K562 (cell line): ENCODE measurements at regions not wholly inside any gene's neighbourhood (a gene's known extent, or its start where the extent isn't known, plus 50 kb on each side); places are given as distances from the start of the nearest gene placed in this dataset.

ENCODE experiments used
- ATAC-seq: fragments of 200-7000 bp; cut with Tn5 transposase; 3 replicates; pipeline ENCODE4 v1.9.1; 2020; ENCODE audit warnings: moderate library complexity
- BruUV-seq: library from RNA; stranded (reverse); fragments of 400-500 nt; replicated peaks from 2 replicates; lab custom pipeline; 2021; lab: Mats Ljungman, UMichigan
- CTCF ChIA-PET: fragments of 300-600 bp; formaldehyde crosslinking; extraction: SDS; loops from one replicate; lab custom pipeline; 2021; ENCODE audit warnings: low intra/inter-chr PET ratio; lab: Yijun Ruan, JAX
- POLR2A ChIA-PET: fragments of 300-600, 350-650 bp; sonication (Branson Sonifier 250); formaldehyde crosslinking; extraction: SDS; loops from one replicate; lab custom pipeline; 2021; ENCODE audit warnings: antibody characterized with exemption, inconsistent platforms; lab: Yijun Ruan, JAX
- DNase-seq, 4 experiments: peaks; one replicate each; pipeline versions ENCODE4 v3.0.0 to v3.0.0-alpha.2; 2011 to 2018; ENCODE audit warnings: low spot score in 3 of 4, mixed read lengths in 3 of 4; ENCODE audit errors: extremely low read depth in 1 of 4
- FAIRE-seq: peaks from 2 replicates; lab custom pipeline; 2011; peaks lifted over from hg19 to GRCh38; lab: Jason Lieb, UNC
- H2AFZ ChIP-seq: 2 replicates; pipeline ENCODE4 v1.6.0; 2011; ENCODE audit warnings: low read depth, low read length, control low read depth, inconsistent platforms
- H3K27ac ChIP-seq: fragments of 200-600 bp; 3 replicates; pipeline ENCODE4 v1.8.0; 2011; ENCODE audit warnings: low read depth, mild to moderate bottlenecking, control low read depth, inconsistent platforms, low read length, moderate library complexity, mixed read lengths; ENCODE audit errors: extremely low read depth
- H3K27me3 ChIP-seq, 2 experiments: fragments of 300-600 bp in 1 of 2; 2 replicates in 1 of 2; 3 replicates in 1 of 2; pipeline versions ENCODE4 v1.6.0 to v1.8.0; 2011; ENCODE audit warnings: inconsistent platforms in 2 of 2, low read length in 2 of 2, mild to moderate bottlenecking in 1 of 2, mixed read lengths in 1 of 2, moderate library complexity in 1 of 2; ENCODE audit not compliant: control insufficient read depth in 2 of 2, insufficient read depth in 2 of 2
- H3K36me3 ChIP-seq: fragments of 300-600 bp; 3 replicates; pipeline ENCODE4 v1.8.0; 2011; ENCODE audit warnings: mild to moderate bottlenecking, low read length, inconsistent platforms; ENCODE audit not compliant: control insufficient read depth, insufficient read depth
- H3K4me1 ChIP-seq, 2 experiments: fragments of 200-600 bp in 1 of 2; replicated peaks in 1 of 2; 2 replicates in 1 of 2; 3 replicates in 1 of 2; pipeline versions ENCODE4 v1.5.1 to v1.8.0; 2011; ENCODE audit warnings: inconsistent platforms in 2 of 2, low read length in 2 of 2, mild to moderate bottlenecking in 1 of 2, mixed read lengths in 1 of 2, moderate library complexity in 1 of 2; ENCODE audit not compliant: control insufficient read depth in 2 of 2, insufficient read depth in 2 of 2
- H3K4me2 ChIP-seq: 2 replicates; pipeline ENCODE4 v1.6.1; 2011; ENCODE audit warnings: low read length, control low read depth, inconsistent platforms, mixed read lengths; ENCODE audit not compliant: insufficient read depth
- H3K4me3 ChIP-seq: fragments of 200-600 bp; sonication (generic), shearing (Covaris generic); 2 replicates; pipeline ENCODE4 v1.5.1; 2016; ENCODE audit warnings: control low read depth, inconsistent platforms
- H3K79me2 ChIP-seq: fragments of 200-600 bp; 3 replicates; pipeline ENCODE4 v1.8.0; 2011; ENCODE audit warnings: low read length, inconsistent platforms; ENCODE audit not compliant: control insufficient read depth, insufficient read depth
- H3K9ac ChIP-seq, 2 experiments: 2 replicates each; pipeline versions ENCODE4 v1.6.0 to v1.6.1; 2011; ENCODE audit warnings: low read depth in 2 of 2, low read length in 2 of 2, control low read depth in 1 of 2, inconsistent platforms in 1 of 2, mild to moderate bottlenecking in 1 of 2, mixed read lengths in 1 of 2; ENCODE audit not compliant: insufficient read depth in 1 of 2
- H3K9me1 ChIP-seq: one replicate; pipeline ENCODE4 v1.6.0; 2011; ENCODE audit warnings: inconsistent platforms, mild to moderate bottlenecking, low read length, moderate library complexity; ENCODE audit not compliant: control insufficient read depth, insufficient read depth
- H3K9me3 ChIP-seq: replicated peaks from 2 replicates; pipeline ENCODE4 v1.5.1; 2011; ENCODE audit warnings: low read depth, low read length, inconsistent platforms; ENCODE audit not compliant: control insufficient read depth, insufficient read depth
- H4K20me1 ChIP-seq: replicated peaks from 2 replicates; pipeline ENCODE4 v1.6.1; 2011; ENCODE audit warnings: low read length, inconsistent platforms, mixed read lengths; ENCODE audit not compliant: control insufficient read depth, insufficient read depth
- HDAC1 ChIP-seq, 2 experiments: fragments of 450-650 bp; IDR thresholded peaks; 2 replicates each; pipeline ENCODE4 v1.6.1; 2016 to 2017; ENCODE audit warnings: inconsistent platforms in 1 of 2, mild to moderate bottlenecking in 1 of 2, moderate library complexity in 1 of 2
- HDGF ChIP-seq: fragments of 450-650 bp; IDR thresholded peaks from 2 replicates; pipeline ENCODE4 v1.6.1; 2016
- ZBED1 ChIP-seq: IDR thresholded peaks from 2 replicates; pipeline ENCODE4 v1.6.1; 2014
- ZFP30 ChIP-seq: fragments of 250-450 bp; sonication (Bioruptor Pico); IDR thresholded peaks from 2 replicates; pipeline ENCODE4 v1.8.0; 2022; ENCODE audit warnings: moderate library complexity, mild to moderate bottlenecking, inconsistent platforms, borderline replicate concordance
- ZNF766 ChIP-seq: fragments of 200-800 bp; sonication (Bioruptor generic); conservative IDR thresholded peaks from 2 replicates; pipeline ENCODE4 v1.6.1; 2016; ENCODE audit warnings: missing genetic modification characterization, missing compliant biosample characterization
- ZNF778 ChIP-seq: fragments of 450-650 bp; formaldehyde crosslinking; IDR thresholded peaks from 2 replicates; pipeline ENCODE4 v1.4.0; 2020; ENCODE audit warnings: mild to moderate bottlenecking, moderate library complexity
- WGBS: fragments of 100-300 bp; shearing (Covaris generic); methylation state at CpG from one replicate; pipeline ENCODE4 v1.1.6; 2016; ENCODE audit warnings: low coverage, mixed read lengths; ENCODE audit not compliant: insufficient coverage; ENCODE audit errors: missing lambda C conversion rate; 5-methylcytosine and 5-hydroxymethylcytosine counted together
- in situ Hi-C: fragments of 300-500 bp; cut with MboI; formaldehyde crosslinking; loops from 4 replicates; pipeline ENCODE4 v1.15.0; 2018; ENCODE audit warnings: inconsistent platforms, mixed read lengths
- intact Hi-C: fragments of 100-400 bp; cut with micrococcal nuclease; formaldehyde crosslinking; loops from 2 replicates; pipeline ENCODE4 v1.14.2; 2022
- TF ChIP-seq, protein P1 (sequence below): fragments of 150-350 bp; IDR thresholded peaks from 2 replicates; pipeline ENCODE4 v1.6.1; 2014; ENCODE audit warnings: low read depth, mild to moderate bottlenecking, low read length, borderline replicate concordance
- TF ChIP-seq, protein P2 (sequence below): fragments of 450-650 bp; IDR thresholded peaks from 2 replicates; pipeline ENCODE4 v1.6.1; 2018; ENCODE audit warnings: mild to moderate bottlenecking, low read depth; ENCODE audit not compliant: partially characterized antibody

DNA sequence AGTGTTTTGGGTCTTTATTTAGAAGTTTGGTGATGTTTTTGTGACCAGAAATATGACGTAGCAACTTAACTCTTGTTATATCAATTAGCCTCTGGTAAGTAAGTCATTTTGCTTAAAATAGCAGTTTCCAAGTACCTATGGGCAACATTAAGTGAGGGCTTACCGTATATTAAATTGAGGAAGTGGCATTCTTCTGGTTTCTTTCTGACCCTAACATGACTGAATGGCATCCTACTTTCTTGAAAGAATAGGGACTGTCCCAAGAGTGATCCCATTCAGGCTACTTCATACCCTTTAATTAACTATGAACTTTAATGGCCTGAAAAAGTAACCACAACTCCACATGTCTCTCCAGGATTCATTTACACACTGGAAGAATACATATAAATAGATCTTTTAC, 106.6 kb downstream of the MZT1 start:
- WGBS: 0% methylated on average over 2 of the region's 2 CpGs
- no peak overlapping the region for H2AFZ ChIP-seq
- no peak overlapping the region for H3K9ac ChIP-seq
- ATAC-seq (no peak), DNase-seq (no peak), FAIRE-seq (no peak)
- no peak for TF ChIP-seq ZNF766
- TF ChIP-seq ZBED1: no peak
- no peak for TF ChIP-seq HDAC1 (IDR thresholded peaks at IDR 0.05)
- TF ChIP-seq HDGF: no peak
- TF ChIP-seq ZNF778 (CRISPR knock-in tag): no peak
- TF ChIP-seq, protein P1, sequence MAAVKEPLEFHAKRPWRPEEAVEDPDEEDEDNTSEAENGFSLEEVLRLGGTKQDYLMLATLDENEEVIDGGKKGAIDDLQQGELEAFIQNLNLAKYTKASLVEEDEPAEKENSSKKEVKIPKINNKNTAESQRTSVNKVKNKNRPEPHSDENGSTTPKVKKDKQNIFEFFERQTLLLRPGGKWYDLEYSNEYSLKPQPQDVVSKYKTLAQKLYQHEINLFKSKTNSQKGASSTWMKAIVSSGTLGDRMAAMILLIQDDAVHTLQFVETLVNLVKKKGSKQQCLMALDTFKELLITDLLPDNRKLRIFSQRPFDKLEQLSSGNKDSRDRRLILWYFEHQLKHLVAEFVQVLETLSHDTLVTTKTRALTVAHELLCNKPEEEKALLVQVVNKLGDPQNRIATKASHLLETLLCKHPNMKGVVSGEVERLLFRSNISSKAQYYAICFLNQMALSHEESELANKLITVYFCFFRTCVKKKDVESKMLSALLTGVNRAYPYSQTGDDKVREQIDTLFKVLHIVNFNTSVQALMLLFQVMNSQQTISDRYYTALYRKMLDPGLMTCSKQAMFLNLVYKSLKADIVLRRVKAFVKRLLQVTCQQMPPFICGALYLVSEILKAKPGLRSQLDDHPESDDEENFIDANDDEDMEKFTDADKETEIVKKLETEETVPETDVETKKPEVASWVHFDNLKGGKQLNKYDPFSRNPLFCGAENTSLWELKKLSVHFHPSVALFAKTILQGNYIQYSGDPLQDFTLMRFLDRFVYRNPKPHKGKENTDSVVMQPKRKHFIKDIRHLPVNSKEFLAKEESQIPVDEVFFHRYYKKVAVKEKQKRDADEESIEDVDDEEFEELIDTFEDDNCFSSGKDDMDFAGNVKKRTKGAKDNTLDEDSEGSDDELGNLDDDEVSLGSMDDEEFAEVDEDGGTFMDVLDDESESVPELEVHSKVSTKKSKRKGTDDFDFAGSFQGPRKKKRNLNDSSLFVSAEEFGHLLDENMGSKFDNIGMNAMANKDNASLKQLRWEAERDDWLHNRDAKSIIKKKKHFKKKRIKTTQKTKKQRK: no peak
- no peak for TF ChIP-seq ZFP30
- TF ChIP-seq, protein P2, sequence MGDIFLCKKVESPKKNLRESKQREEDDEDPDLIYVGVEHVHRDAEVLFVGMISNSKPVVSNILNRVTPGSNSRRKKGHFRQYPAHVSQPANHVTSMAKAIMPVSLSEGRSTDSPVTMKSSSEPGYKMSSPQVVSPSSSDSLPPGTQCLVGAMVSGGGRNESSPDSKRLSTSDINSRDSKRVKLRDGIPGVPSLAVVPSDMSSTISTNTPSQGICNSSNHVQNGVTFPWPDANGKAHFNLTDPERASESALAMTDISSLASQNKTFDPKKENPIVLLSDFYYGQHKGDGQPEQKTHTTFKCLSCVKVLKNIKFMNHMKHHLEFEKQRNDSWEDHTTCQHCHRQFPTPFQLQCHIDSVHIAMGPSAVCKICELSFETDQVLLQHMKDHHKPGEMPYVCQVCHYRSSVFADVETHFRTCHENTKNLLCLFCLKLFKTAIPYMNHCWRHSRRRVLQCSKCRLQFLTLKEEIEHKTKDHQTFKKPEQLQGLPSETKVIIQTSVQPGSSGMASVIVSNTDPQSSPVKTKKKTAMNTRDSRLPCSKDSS: no peak
- no peaks in the 10 kb centered on the region for H3K4me1 ChIP-seq
- in situ Hi-C loops: no loop called here
- H3K4me3 ChIP-seq: no peak overlapping the region
- H3K79me2 ChIP-seq: no peaks in the 10 kb centered on the region
- H3K4me2 ChIP-seq: no peak overlapping the region
- H3K27me3 ChIP-seq: no peaks in the 10 kb centered on the region
- ChIA-PET POLR2A (no interaction called here), CTCF (no interaction called here)
- H3K27ac ChIP-seq: no peak overlapping the region
- no TSS peak for BruUV-seq
- no peaks in the 10 kb centered on the region for H3K9me3 ChIP-seq
- no peaks in the 10 kb centered on the region for H3K9me1 ChIP-seq
- no peaks in the 10 kb centered on the region for H4K20me1 ChIP-seq
- intact Hi-C loops: no loop called here
- H3K36me3 ChIP-seq: no peaks in the 10 kb centered on the region
